Urothelium cell line (cell line): ENCODE measurements at regions not wholly inside any gene's neighbourhood (a gene's known extent, or its start where the extent isn't known, plus 50 kb on each side); places are given as distances from the start of the nearest gene placed in this dataset.
A peak's percentile ranks its signal among the peaks of the same experiment; 100 is the strongest.
"Not testable (repeated sequence)": the region's sequence is repeated elsewhere in the genome, so short reads cannot be mapped to it uniquely, and the experiment has no call there.

ENCODE experiments used
- DNase-seq: peaks from one replicate; pipeline ENCODE4 v3.0.0; 2011; ENCODE audit warnings: low spot score, mixed read lengths
- FAIRE-seq: peaks from 2 replicates; lab custom pipeline; 2011; peaks lifted over from hg19 to GRCh38; lab: Jason Lieb, UNC

- no peak for FAIRE-seq
- DNase-seq: no peak
Observed at GRCh38 chr1:143651350-143651992, 320.3 kb downstream of the FAM72C start.

- FAIRE-seq, DNase-seq: not testable (repeated sequence)
Observed at GRCh38 chr1:143644035-143644434, 327.8 kb downstream of the FAM72C start.

DNA sequence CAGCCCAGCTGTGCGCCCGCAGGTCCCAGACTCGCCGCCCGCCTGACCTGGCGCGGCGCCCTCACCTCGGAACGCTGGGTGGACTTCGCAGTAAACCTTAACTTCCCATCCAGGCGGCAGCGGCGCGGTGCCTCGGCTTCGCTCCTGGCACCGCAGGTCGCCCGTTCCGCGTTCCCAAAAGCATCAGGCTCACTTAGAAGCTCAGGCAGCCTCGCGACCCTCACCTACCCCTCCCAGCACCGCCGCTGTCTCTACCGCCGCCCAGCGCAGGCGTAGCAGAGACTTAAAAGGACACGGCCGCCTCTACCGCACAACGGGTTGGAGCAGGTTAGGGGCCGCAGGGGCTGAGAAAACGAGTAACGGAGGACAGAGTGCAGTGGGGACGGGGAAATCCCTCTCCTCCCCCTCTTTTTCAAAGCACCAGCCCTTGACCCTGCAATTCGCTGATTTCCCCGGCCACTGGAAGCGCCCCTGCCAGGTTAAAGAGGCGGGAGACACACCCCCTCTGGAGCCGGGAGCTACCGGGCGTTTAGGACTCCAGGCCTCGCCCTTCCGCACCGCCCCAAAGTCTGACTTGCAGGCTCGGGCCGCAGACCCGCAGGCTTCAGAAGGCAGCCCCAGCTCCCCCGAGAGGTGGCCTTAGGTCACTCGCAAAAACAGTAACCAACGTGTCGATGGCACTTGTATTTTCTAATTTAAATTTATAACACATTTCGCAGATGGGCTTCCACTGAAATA is 328.5 kb downstream of the FAM72C start:
- FAIRE-seq (no peak), DNase-seq (peak; percentile 23)

DNA sequence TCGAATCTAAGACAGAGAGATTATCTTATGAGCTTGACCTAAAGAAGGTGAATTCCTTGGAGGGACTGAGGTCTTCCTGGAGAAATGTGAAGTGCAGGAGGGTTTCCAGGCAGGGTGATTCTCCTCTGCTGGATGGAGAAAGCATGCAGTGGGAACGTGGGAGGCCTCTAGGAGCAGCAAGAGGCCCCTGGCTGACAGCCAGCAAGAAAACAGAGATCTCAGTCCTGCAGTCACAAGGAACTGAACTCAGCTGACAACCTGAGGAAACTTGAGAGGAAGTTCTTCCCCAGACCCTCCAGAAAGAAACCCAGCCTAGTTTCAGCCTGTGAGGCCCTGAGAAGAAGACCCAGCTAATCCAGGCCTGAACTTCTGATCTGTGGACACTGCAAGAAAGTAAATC is 345.9 kb downstream of the FAM72C start:
- FAIRE-seq (no peak), DNase-seq (no peak)

DNA sequence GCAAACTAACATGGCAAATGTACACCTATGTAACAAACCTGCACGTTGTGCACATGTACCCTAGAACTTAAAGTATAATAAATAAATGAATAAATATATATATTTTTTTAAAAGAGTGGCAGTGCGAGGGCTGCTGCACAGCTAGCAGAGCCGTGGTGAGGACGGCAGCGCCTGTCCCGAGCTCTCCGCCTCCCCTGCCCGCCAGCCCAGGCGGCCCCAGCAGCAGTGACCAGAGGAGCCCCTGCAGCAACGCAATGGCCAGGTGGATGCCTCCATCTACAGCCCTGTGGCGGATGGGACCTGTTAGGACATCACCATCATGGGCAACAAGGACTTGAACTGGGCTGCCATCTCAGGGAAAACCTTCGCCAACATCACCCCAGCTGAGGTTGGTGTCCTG is 351.9 kb downstream of the FAM72C start:
- DNase-seq (no peak), FAIRE-seq (no peak)

GRCh38 chr1:143611159-143611558 is 360.6 kb downstream of the FAM72C start:
- no peak for DNase-seq
- FAIRE-seq: no peak

- FAIRE-seq (no peak), DNase-seq (no peak)
Observed at GRCh38 chr1:143610196-143610595, 361.6 kb downstream of the FAM72C start.

DNA sequence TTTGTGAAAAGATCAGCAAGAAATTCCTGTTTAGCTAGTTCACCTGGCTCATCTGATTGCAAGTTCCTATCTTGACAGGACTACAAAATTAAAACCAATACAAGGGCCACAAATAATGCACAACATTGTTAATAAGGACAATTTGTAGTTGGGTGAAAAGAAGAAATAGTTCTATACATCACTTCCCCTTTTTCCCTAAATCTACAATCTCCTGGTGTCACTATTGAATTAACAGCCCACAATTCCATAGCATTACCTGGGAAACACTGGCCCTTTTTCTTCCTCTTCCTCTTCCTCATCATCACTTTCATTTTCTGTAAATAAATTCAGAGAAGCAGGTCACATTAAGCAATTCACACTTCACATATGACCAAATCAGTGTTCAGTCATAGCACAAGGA is 366.9 kb downstream of the FAM72C start:
- DNase-seq (no peak), FAIRE-seq (no peak)

DNA sequence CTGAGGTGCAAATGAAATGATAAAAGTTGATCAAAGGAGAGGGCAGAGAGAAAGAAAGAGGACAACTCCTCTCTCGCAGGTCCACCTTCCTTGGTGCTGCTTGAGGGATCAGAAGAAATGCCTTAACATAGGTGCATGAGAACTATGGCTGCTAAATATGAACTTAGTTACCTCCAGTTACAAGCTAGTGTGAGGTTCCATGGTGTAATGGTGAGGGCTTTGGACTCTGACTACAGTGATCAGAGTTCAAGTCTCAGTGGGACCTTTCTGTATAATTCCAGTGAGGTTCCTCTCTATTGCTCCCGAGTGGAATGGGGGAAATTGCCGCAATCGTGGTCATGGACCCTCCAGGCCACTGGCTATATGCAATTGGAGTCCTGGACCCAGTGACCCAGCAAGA is 387.3 kb downstream of the FAM72C start:
- FAIRE-seq (no peak), DNase-seq (no peak)

- DNase-seq (no peak), FAIRE-seq (no peak)
Observed at GRCh38 chr1:143574891-143575520, 396.8 kb downstream of the FAM72C start.

- not testable (repeated sequence) for FAIRE-seq, DNase-seq
Observed at GRCh38 chr1:143572661-143573060, 399.1 kb downstream of the FAM72C start.

- FAIRE-seq, DNase-seq: not testable (repeated sequence)
Observed at GRCh38 chr1:143563761-143564160, 408.0 kb downstream of the FAM72C start.

DNA sequence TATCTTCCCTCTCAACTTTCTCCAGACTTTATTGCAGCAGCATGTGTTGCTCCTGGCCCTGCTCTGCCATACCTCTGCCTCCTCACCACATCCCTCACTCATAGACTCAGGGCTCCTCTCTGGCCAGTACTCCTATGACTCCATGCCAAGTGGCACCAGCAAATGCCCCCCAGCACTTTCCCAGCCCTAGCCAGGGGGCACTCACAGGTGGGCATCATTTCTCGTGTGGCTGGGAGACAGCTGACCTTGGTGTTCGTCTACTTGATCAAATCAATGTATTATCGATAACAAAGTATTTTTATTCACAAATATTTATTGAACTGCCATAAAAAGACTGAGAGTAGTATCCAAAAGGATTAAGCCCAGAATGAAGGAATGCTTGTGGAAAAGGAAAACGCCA is 418.2 kb downstream of the FAM72C start:
- FAIRE-seq (no peak), DNase-seq (no peak)

- not testable (repeated sequence) for FAIRE-seq, DNase-seq
Observed at GRCh38 chr1:143504703-143505102, 467.1 kb downstream of the FAM72C start.

- not testable (repeated sequence) for DNase-seq, FAIRE-seq
Observed at GRCh38 chr1:143504080-143504479, 467.7 kb downstream of the FAM72C start.

- not testable (repeated sequence) for DNase-seq, FAIRE-seq
Observed at GRCh38 chr1:143503048-143503447, 468.7 kb downstream of the FAM72C start.

- DNase-seq, FAIRE-seq: not testable (repeated sequence)
Observed at GRCh38 chr1:143502038-143502437, 469.7 kb downstream of the FAM72C start.

DNA sequence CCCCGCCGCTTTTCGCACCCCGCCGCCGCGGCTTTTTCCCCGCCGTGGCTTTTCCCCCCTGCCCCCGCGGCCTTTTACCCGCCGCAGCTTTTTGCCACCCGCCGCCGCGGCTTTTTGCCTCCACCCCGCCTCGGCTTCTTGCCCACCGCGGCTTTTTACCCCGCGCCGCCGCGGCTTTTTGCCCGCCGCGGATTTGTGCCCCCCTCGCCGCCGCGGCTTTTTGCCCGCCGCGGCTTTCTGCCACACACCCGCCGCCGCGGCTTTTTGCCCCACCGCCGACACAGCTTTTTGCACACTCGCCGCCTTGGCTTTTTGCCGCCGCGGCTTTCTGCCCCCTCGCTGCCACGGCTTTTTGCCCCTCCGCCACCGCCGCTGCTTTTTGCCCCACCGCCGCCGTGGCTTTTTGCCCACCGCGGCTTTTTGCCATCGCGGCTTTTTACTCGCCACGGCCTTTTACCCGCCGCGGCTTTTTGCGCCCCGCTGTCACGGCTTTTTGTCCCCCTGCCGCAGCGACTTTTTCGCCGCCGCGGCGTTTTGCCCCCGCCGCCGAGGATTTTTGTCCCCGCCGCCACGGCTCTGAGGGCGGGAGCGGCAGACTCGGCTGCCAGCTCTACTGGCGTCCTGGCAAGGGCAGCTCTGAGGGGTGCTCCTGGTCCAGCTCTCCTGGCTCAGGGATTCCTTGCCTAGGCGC is 473.6 kb downstream of the FAM72C start:
- DNase-seq: not testable (repeated sequence)

GRCh38 chr1:143497374-143497747 is 474.4 kb downstream of the FAM72C start:
- DNase-seq: peak; percentile 2

More for the DNA sequence above, 473.6 kb downstream of the FAM72C start:
- FAIRE-seq: not testable (repeated sequence)

DNA sequence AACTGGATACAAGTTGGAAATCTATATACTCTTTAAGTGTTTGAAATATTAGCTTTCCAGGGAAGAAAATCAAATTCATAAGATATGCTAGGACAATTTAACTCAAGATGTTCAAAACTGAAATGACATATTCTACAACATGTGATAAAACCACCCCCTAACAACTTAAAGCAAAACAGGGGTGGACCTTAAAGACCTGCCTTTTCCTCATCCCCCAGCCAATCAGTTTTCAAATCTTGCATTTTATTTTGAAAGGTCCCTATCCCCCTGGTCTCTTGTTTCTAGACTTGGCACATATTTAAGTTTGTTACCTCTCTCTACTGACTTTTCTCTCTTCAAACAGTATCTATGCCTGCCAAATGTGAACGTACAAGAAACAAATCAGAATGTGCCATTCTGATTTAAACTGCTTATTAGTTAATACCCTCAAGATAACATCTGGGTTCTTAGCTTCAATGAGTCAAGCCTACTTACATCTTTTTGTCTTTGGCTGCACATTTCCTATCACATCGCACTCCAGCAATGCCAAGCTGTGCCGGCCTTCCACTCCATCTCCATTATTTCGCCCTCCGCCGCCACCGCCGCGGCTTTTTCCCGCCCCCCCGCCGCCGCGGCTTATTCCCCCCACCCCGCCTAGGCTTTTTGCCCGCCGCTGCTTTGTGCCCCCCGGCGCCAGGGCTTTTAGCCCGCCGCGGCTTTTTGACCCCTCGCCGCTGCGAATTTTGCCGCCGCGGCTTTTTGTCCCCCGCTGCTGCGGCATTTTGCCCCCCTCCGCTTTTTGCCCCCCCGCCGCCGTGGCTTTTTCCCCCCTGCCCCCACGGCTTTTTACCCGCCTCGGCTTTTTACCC is 475.0 kb downstream of the FAM72C start:
- DNase-seq: peak; percentile 2
- not testable (repeated sequence) for FAIRE-seq

More at GRCh38 chr1:143497374-143497747, 474.4 kb downstream of the FAM72C start:
- FAIRE-seq: no peak
